SK-N-SH (cell line): ENCODE measurements at regions not wholly inside any gene's neighbourhood (a gene's known extent, or its start where the extent isn't known, plus 50 kb on each side); places are given as distances from the start of the nearest gene placed in this dataset.

Experiments
- CTCF ChIA-PET: fragments of 300-600, 350-600 bp; formaldehyde crosslinking; extraction: SDS; loops from one replicate; lab custom pipeline; 2021; lab: Yijun Ruan, JAX
- POLR2A ChIA-PET: fragments of 350-600 bp; sonication (Branson Sonifier 250); formaldehyde crosslinking; extraction: SDS; loops from one replicate; lab custom pipeline; 2020; ENCODE audit warnings: antibody characterized with exemption, inconsistent platforms; lab: Yijun Ruan, JAX
- DNase-seq: peaks from one replicate; pipeline ENCODE4 v3.0.0; 2012
- H2AFZ ChIP-seq: fragments of 200-600 bp; sonication (generic); 2 replicates; pipeline ENCODE4 v1.8.1; 2016; ENCODE audit warnings: antibody characterized with exemption, mild to moderate bottlenecking, low read depth
- H3F3A ChIP-seq: fragments of 200-600 bp; sonication (generic); replicated peaks from 2 replicates; pipeline ENCODE3; 2016; ENCODE audit warnings: antibody characterized with exemption, mild to moderate bottlenecking; ENCODE audit not compliant: insufficient read depth
- H3K27ac ChIP-seq, 2 experiments: fragments of 200-500 bp in 1 of 2; fragments of 200-600 bp in 1 of 2; sonication (Bioruptor generic) in 1 of 2; sonication (generic), shearing (Covaris generic) in 1 of 2; 2 replicates each; pipeline versions ENCODE4 v1.5.1 to v1.6.1; 2014 to 2016; ENCODE audit warnings: low read depth in 2 of 2, inconsistent platforms in 1 of 2, low read length in 1 of 2, mild to moderate bottlenecking in 1 of 2, mixed read lengths in 1 of 2
- H3K27me3 ChIP-seq: fragments of 200-600 bp; sonication (generic), shearing (Covaris generic); 2 replicates; pipeline ENCODE4 v1.6.1; 2016; ENCODE audit warnings: mixed run types; ENCODE audit not compliant: insufficient read depth
- H3K36me3 ChIP-seq, 2 experiments: fragments of 200-500 bp in 1 of 2; fragments of 200-600 bp in 1 of 2; sonication (Bioruptor generic) in 1 of 2; sonication (generic) in 1 of 2; replicated peaks in 1 of 2; 2 replicates each; pipeline versions ENCODE3 to v1.5.1; 2014 to 2016; ENCODE audit warnings: low read length in 1 of 2, mild to moderate bottlenecking in 1 of 2; ENCODE audit not compliant: insufficient read depth in 2 of 2, control insufficient read depth in 1 of 2
- H3K4me1 ChIP-seq, 2 experiments: fragments of 200-500 bp in 1 of 2; fragments of 200-600 bp in 1 of 2; sonication (Bioruptor generic) in 1 of 2; sonication (generic), shearing (Covaris generic) in 1 of 2; 2 replicates each; pipeline versions ENCODE4 v1.5.1 to v1.6.1; 2014 to 2016; ENCODE audit warnings: low read depth in 1 of 2, low read length in 1 of 2, mixed run types in 1 of 2; ENCODE audit not compliant: insufficient read depth in 2 of 2, control insufficient read depth in 1 of 2
- H3K4me2 ChIP-seq: fragments of 200-600 bp; sonication (generic), shearing (Covaris generic); 2 replicates; pipeline ENCODE4 v1.6.1; 2017; ENCODE audit warnings: mixed run types
- H3K4me3 ChIP-seq, 2 experiments: fragments of 200-500 bp in 1 of 2; fragments of 200-600 bp in 1 of 2; sonication (Bioruptor generic) in 1 of 2; sonication (generic), shearing (Covaris generic) in 1 of 2; 2 replicates each; pipeline versions ENCODE4 v1.5.1 to v1.8.1; 2014 to 2016; ENCODE audit warnings: low read depth in 2 of 2, inconsistent platforms in 1 of 2, low read length in 1 of 2, mild to moderate bottlenecking in 1 of 2, mixed read lengths in 1 of 2, moderate library complexity in 1 of 2
- H3K79me2 ChIP-seq: fragments of 200-600 bp; sonication (generic); 2 replicates; pipeline ENCODE4 v1.8.1; 2017; ENCODE audit warnings: mild to moderate bottlenecking; ENCODE audit not compliant: insufficient read depth
- H3K9ac ChIP-seq: fragments of 200-600 bp; sonication (generic); 2 replicates; pipeline ENCODE4 v1.6.1; 2017; ENCODE audit warnings: mixed run types
- H3K9me2 ChIP-seq: fragments of 200-600 bp; sonication (generic); 2 replicates; pipeline ENCODE4 v1.6.1; 2017; ENCODE audit warnings: mixed run types
- H3K9me3 ChIP-seq: fragments of 200-600 bp; sonication (generic); 2 replicates; pipeline ENCODE4 v1.6.1; 2017; ENCODE audit warnings: mixed run types, mild to moderate bottlenecking, moderate library complexity
- H4K20me1 ChIP-seq: fragments of 200-600 bp; sonication (generic); 2 replicates; pipeline ENCODE4 v1.6.1; 2017; ENCODE audit warnings: mild to moderate bottlenecking, mixed run types; ENCODE audit not compliant: insufficient read depth
- CTCF ChIP-seq: fragments of 200-600 bp; sonication (generic); IDR thresholded peaks from 2 replicates; pipeline ENCODE4 v1.6.1; 2017; ENCODE audit warnings: antibody characterized with exemption, mild to moderate bottlenecking, moderate library complexity
- EP300 ChIP-seq, 2 experiments: IDR thresholded peaks; 2 replicates each; pipeline versions ENCODE4 v1.4.0 to v1.6.1; 2012; ENCODE audit warnings: borderline replicate concordance in 1 of 2, low read depth in 1 of 2, low read length in 1 of 2
- EZH2phosphoT487 ChIP-seq: fragments of 200-600 bp; sonication (generic); IDR thresholded peaks from 2 replicates; pipeline ENCODE4 v1.6.1; 2017; ENCODE audit warnings: low read depth, mixed run types, mild to moderate bottlenecking, antibody characterized with exemption, moderate library complexity, borderline replicate concordance
- FOXM1 ChIP-seq: IDR thresholded peaks from 2 replicates; pipeline ENCODE4 v1.4.0; 2012; ENCODE audit warnings: low read depth, mild to moderate bottlenecking
- GABPA ChIP-seq: IDR thresholded peaks from 2 replicates; pipeline ENCODE4 v1.4.0; 2012; ENCODE audit warnings: low read depth, mild to moderate bottlenecking
- MAX ChIP-seq: IDR thresholded peaks from 2 replicates; pipeline ENCODE4 v1.4.0; 2012; ENCODE audit warnings: low read depth
- MEF2A ChIP-seq: IDR thresholded peaks from 2 replicates; pipeline ENCODE4 v1.4.0; 2012; ENCODE audit warnings: low read depth, borderline replicate concordance
- MXI1 ChIP-seq: IDR thresholded peaks from 2 replicates; pipeline ENCODE4 v1.6.1; 2012; ENCODE audit warnings: mild to moderate bottlenecking, low read depth, low read length, improper control_type of control experiment
- NFIC ChIP-seq: IDR thresholded peaks from 2 replicates; pipeline ENCODE4 v1.4.0; 2012; ENCODE audit warnings: borderline replicate concordance
- NRF1 ChIP-seq: IDR thresholded peaks from 2 replicates; pipeline ENCODE4 v1.6.1; 2012; ENCODE audit warnings: low read depth, mild to moderate bottlenecking, low read length
- POLR2AphosphoS5 ChIP-seq: IDR thresholded peaks from 2 replicates; pipeline ENCODE4 v1.6.1; 2012; ENCODE audit warnings: low read depth, low read length
- RAD21 ChIP-seq: IDR thresholded peaks from 2 replicates; pipeline ENCODE4 v1.6.1; 2012; ENCODE audit warnings: mild to moderate bottlenecking, low read length
- REST ChIP-seq: IDR thresholded peaks from 2 replicates; pipeline ENCODE4 v1.6.1; 2012; ENCODE audit warnings: mild to moderate bottlenecking, low read depth, low read length, moderate library complexity
- SIN3A ChIP-seq: IDR thresholded peaks from 2 replicates; pipeline ENCODE4 v1.6.1; 2012; ENCODE audit warnings: low read depth, mild to moderate bottlenecking, low read length, moderate library complexity, borderline replicate concordance
- SMC3 ChIP-seq: IDR thresholded peaks from 2 replicates; pipeline ENCODE4 v1.6.1; 2012; ENCODE audit warnings: low read depth, low read length, improper control_type of control experiment
- TCF12 ChIP-seq: IDR thresholded peaks from 2 replicates; pipeline ENCODE4 v1.4.0; 2012
- USF1 ChIP-seq: IDR thresholded peaks from 2 replicates; pipeline ENCODE4 v1.4.0; 2012; ENCODE audit warnings: low read depth, borderline replicate concordance
- USF2 ChIP-seq: fragments of 150-350 bp; IDR thresholded peaks from 2 replicates; pipeline ENCODE4 v1.6.1; 2017; ENCODE audit warnings: antibody characterized with exemption, low read length, low read depth, borderline replicate concordance
- WGBS: methylation state at CpG from one replicate; pipeline ENCODE4 v1.1.6; 2017; ENCODE audit warnings: low lambda C conversion rate; 5-methylcytosine and 5-hydroxymethylcytosine counted together

- Histone ChIP-seq H3K36me3 (no peaks in the 10 kb centered on the region), H3K4me2 (no peak overlapping the region), H3K79me2 (no peaks in the 10 kb centered on the region), H3K4me3 (no peak overlapping the region), H2AFZ (no peak overlapping the region), H3K27me3 (no peaks in the 10 kb centered on the region), H3K9me2 (no peaks in the 10 kb centered on the region), H3K9me3 (no peaks in the 10 kb centered on the region), H4K20me1 (no peaks in the 10 kb centered on the region), H3K27ac (no peak overlapping the region), H3K4me1 (no peaks in the 10 kb centered on the region; a peak in 1 of 4 replicates), H3K9ac (no peak overlapping the region), H3F3A (no peaks in the 10 kb centered on the region)
- TF ChIP-seq SMC3, result no peak
- TF ChIP-seq TCF12, result no peak
- TF ChIP-seq USF2, result no peak
- no peak for TF ChIP-seq MEF2A
- TF ChIP-seq SIN3A, result no peak
- TF ChIP-seq NFIC, result no peak
- TF ChIP-seq RAD21, result no peak
- no peak for TF ChIP-seq POLR2AphosphoS5
- no peak for TF ChIP-seq EP300 (IDR thresholded peaks at IDR 0.05; ENCODE audit: borderline replicate concordance in 1 of 2, low read depth in 1 of 2, low read length in 1 of 2)
- TF ChIP-seq NRF1, result no peak
- TF ChIP-seq MAX, result no peak
- TF ChIP-seq GABPA, result no peak
- no peak for TF ChIP-seq MXI1
- no peak for TF ChIP-seq REST
- no peak for TF ChIP-seq EZH2phosphoT487
- TF ChIP-seq CTCF, result no peak
- no peak for TF ChIP-seq USF1
- no peak for TF ChIP-seq FOXM1
- WGBS, result 29% methylated on average over 5 of the region's 5 CpGs
- CTCF ChIA-PET, result interaction anchor here (0.9 to 2.3 kb wide), 5 partner anchors 10 to 384 kb away, joined by 3 to 11 read pairs (median 7); no protein-coding TSS in a partner anchor
- POLR2A ChIA-PET, result no interaction called here
- no peak for DNase-seq
Observed at GRCh38 chr18:32542221-32542798, 71.6 kb upstream of the GAREM1 start.
